ENCODE measurements at regions not wholly inside any gene's neighbourhood (a gene's known extent, or its start where the extent isn't known, plus 50 kb on each side); places are given as distances from the start of the nearest gene placed in this dataset.

DNA sequence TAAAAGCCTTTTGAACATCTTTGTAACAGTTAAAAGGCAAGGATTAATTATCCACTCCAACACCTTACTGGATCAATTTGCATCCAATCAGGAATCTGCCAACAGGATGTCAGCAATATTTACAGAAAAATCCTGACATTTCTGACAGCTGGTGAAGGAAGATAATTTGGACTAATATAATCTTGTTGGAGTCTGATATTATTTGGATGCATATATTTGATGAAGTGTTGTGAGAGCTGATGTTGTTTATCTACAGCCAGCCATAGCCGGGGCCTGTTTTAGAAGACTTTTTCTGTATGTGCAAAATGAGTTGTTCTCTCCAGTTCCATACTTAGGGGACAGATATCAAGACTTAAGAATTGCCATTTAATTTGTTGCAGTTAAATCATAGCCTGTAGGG lies 91.1 kb downstream of the GPR37 start:
- TF ChIP-seq POLR2AphosphoS5 (IDR thresholded peaks at IDR 0.05; ENCODE audit: low read depth, low read length): no peak
- no peak for TF ChIP-seq POLR2A (IDR thresholded peaks at IDR 0.05; ENCODE audit: low read depth, low read length)
- TF ChIP-seq SPI1 (IDR thresholded peaks at IDR 0.05; ENCODE audit: low read depth, low read length): no peak
- no peak for TF ChIP-seq PAX5 (IDR thresholded peaks at IDR 0.05; ENCODE audit: insufficient read depth, low read length, severe bottlenecking)
- TF ChIP-seq POU2F2 (IDR thresholded peaks at IDR 0.05; ENCODE audit: low read depth, low read length): no peak
- no peak for TF ChIP-seq TAF1 (IDR thresholded peaks at IDR 0.05; ENCODE audit: low read depth, low read length)
- no peak for FAIRE-seq
- DNase-seq (ENCODE audit: insufficient read length, low spot score): no peak

- no peak for TF ChIP-seq POLR2AphosphoS5 (IDR thresholded peaks at IDR 0.05; ENCODE audit: low read depth, low read length)
- TF ChIP-seq POLR2A (IDR thresholded peaks at IDR 0.05; ENCODE audit: low read depth, low read length): no peak
- TF ChIP-seq POU2F2 (IDR thresholded peaks at IDR 0.05; ENCODE audit: low read depth, low read length): no peak
- TF ChIP-seq TAF1 (IDR thresholded peaks at IDR 0.05; ENCODE audit: low read depth, low read length): no peak
- TF ChIP-seq PAX5 (IDR thresholded peaks at IDR 0.05; ENCODE audit: insufficient read depth, low read length, severe bottlenecking): no peak
- no peak for TF ChIP-seq SPI1 (IDR thresholded peaks at IDR 0.05; ENCODE audit: low read depth, low read length)
- no peak for FAIRE-seq
- DNase-seq (ENCODE audit: insufficient read length, low spot score): no peak
These were observed 93.6 kb downstream of the GPR37 start for GRCh38 chr7:124672011-124672410.

DNA sequence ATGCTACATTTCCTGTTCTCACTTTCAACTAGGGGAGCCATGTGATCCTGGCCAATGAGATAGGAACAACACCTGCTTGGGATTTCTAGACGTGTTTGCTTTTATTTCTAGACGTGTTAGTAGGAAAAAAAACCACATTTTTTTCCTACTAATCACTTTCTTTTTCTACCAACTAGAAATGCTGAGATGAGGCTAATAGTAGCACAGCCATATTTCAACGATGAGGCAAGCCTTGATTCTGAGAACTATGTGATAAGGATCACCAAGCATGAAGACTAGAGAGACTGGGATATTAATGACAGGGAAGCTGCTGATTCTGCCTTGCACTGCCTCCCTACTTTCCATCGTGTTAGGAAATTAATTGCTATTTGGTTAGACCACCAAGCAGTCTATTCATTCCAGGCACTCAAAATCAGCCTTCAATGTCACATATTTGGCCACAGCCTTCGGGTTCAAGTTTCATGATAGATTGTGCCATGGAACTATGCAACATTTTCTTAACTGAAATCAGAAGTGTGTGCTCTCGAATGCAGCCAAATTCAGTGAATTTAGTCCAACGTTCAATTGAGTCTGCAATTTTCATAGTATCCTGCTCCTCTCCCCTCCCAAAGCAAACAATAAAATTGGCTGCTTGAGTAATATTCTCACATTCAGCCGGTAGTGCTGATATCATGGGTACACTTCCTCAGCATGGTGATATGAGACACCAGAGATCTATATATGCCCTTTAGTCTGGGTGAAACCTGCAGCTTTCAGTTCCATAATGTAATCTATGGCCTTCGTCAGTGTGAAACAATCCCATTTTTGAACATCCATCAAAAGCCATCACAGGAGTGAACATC lies 98.1 kb downstream of the GPR37 start:
- DNase-seq (ENCODE audit: insufficient read length, low spot score) (no peak), FAIRE-seq (no peak)
- TF ChIP-seq POLR2AphosphoS5 (IDR thresholded peaks at IDR 0.05; ENCODE audit: low read depth, low read length): no peak
- no peak for TF ChIP-seq POLR2A (IDR thresholded peaks at IDR 0.05; ENCODE audit: low read depth, low read length)
- no peak for TF ChIP-seq SPI1 (IDR thresholded peaks at IDR 0.05; ENCODE audit: low read depth, low read length)
- no peak for TF ChIP-seq TAF1 (IDR thresholded peaks at IDR 0.05; ENCODE audit: low read depth, low read length)
- no peak for TF ChIP-seq PAX5 (IDR thresholded peaks at IDR 0.05; ENCODE audit: insufficient read depth, low read length, severe bottlenecking)
- no peak for TF ChIP-seq POU2F2 (IDR thresholded peaks at IDR 0.05; ENCODE audit: low read depth, low read length)

DNA sequence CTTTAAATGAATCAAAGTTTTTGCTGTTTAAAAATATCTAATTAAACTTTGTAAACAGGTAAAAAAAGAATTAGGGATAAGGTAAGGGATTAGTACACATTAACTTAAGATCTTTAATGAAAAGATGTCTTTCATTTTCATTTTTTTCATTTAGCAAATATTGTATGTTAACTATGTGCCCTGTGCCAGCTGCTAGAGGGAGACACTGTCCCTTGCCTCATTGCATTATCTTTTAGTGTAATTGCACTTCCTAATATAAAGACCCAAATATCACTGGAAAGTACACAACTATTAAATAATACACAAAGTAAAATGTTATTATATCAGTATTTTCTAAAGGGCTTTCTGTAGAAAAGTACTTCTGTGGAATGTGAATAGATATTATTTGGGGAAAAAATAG lies 102.7 kb downstream of the GPR37 start:
- DNase-seq (ENCODE audit: insufficient read length, low spot score) (no peak), FAIRE-seq (no peak)
- TF ChIP-seq TAF1 (IDR thresholded peaks at IDR 0.05; ENCODE audit: low read depth, low read length) (no peak), PAX5 (IDR thresholded peaks at IDR 0.05; ENCODE audit: insufficient read depth, low read length, severe bottlenecking) (no peak), SPI1 (IDR thresholded peaks at IDR 0.05; ENCODE audit: low read depth, low read length) (no peak), POLR2A (IDR thresholded peaks at IDR 0.05; ENCODE audit: low read depth, low read length) (no peak), POU2F2 (IDR thresholded peaks at IDR 0.05; ENCODE audit: low read depth, low read length) (no peak), POLR2AphosphoS5 (IDR thresholded peaks at IDR 0.05; ENCODE audit: low read depth, low read length) (no peak)

DNA sequence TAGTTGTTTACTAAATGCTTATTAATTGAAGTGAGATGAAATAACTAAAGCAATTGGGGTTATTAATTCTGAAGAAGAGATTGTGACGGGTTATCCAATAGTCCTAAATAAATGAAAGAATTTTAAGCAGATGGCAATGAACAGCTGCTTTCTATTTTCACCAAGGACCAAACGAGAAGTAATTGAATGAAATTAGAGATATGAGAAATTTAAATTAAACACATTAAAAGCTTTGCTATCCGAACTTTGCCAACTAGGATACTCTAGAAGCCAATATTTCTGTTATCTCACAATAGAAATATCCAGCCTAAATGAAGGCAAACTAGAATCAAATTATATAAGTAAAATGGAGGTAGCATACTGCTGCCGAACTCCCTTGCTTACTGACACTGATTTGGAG lies 103.2 kb downstream of the GPR37 start:
- FAIRE-seq (no peak), DNase-seq (ENCODE audit: insufficient read length, low spot score) (no peak)
- TF ChIP-seq POLR2AphosphoS5 (IDR thresholded peaks at IDR 0.05; ENCODE audit: low read depth, low read length) (no peak), SPI1 (IDR thresholded peaks at IDR 0.05; ENCODE audit: low read depth, low read length) (no peak), POLR2A (IDR thresholded peaks at IDR 0.05; ENCODE audit: low read depth, low read length) (no peak), PAX5 (IDR thresholded peaks at IDR 0.05; ENCODE audit: insufficient read depth, low read length, severe bottlenecking) (no peak), TAF1 (IDR thresholded peaks at IDR 0.05; ENCODE audit: low read depth, low read length) (no peak), POU2F2 (IDR thresholded peaks at IDR 0.05; ENCODE audit: low read depth, low read length) (no peak)

GRCh38 chr7:124655990-124656389 lies 109.6 kb downstream of the GPR37 start:
- no peak for FAIRE-seq
- no peak for TF ChIP-seq POLR2AphosphoS5 (IDR thresholded peaks at IDR 0.05; ENCODE audit: low read depth, low read length)
- TF ChIP-seq PAX5 (IDR thresholded peaks at IDR 0.05; ENCODE audit: insufficient read depth, low read length, severe bottlenecking): no peak
- TF ChIP-seq SPI1 (IDR thresholded peaks at IDR 0.05; ENCODE audit: low read depth, low read length): no peak
- no peak for TF ChIP-seq TAF1 (IDR thresholded peaks at IDR 0.05; ENCODE audit: low read depth, low read length)
- TF ChIP-seq POU2F2 (IDR thresholded peaks at IDR 0.05; ENCODE audit: low read depth, low read length): no peak
- no peak for TF ChIP-seq POLR2A (IDR thresholded peaks at IDR 0.05; ENCODE audit: low read depth, low read length)
- no peak for DNase-seq (ENCODE audit: insufficient read length, low spot score)

DNA sequence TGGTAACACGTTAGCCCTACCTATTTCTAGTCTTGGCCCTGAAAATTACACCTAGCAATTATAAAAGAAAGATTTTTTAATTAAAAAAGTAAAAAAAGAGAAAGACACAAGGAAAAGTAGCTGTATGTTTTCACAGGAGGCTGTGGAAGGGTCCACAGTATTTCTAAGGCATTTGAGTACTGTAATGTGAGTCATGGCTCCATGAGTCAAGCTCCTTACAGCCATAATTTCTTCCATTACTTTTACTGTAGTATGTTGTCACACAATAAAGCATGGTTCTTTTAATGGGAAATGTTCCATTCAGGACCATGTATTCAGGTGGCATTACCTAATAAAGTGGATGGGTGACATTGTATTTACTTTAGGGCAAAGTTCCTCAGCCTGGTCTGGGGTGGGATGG lies 113.4 kb downstream of the GPR37 start:
- FAIRE-seq (no peak), DNase-seq (ENCODE audit: insufficient read length, low spot score) (no peak)
- TF ChIP-seq POLR2A (IDR thresholded peaks at IDR 0.05; ENCODE audit: low read depth, low read length) (no peak), SPI1 (IDR thresholded peaks at IDR 0.05; ENCODE audit: low read depth, low read length) (no peak), PAX5 (IDR thresholded peaks at IDR 0.05; ENCODE audit: insufficient read depth, low read length, severe bottlenecking) (no peak), POLR2AphosphoS5 (IDR thresholded peaks at IDR 0.05; ENCODE audit: low read depth, low read length) (no peak), TAF1 (IDR thresholded peaks at IDR 0.05; ENCODE audit: low read depth, low read length) (no peak), POU2F2 (IDR thresholded peaks at IDR 0.05; ENCODE audit: low read depth, low read length) (no peak)

- DNase-seq (ENCODE audit: insufficient read length, low spot score): no peak
- no peak for TF ChIP-seq POLR2AphosphoS5 (IDR thresholded peaks at IDR 0.05; ENCODE audit: low read depth, low read length)
- FAIRE-seq: no peak
These were observed 114.5 kb downstream of the GPR37 start for GRCh38 chr7:124651136-124651535.

- TF ChIP-seq SPI1 (IDR thresholded peaks at IDR 0.05; ENCODE audit: low read depth, low read length): no peak
- DNase-seq (ENCODE audit: insufficient read length, low spot score) (no peak), FAIRE-seq (peak; percentile 13)
These were observed 116.1 kb downstream of the GPR37 start for GRCh38 chr7:124649397-124650014.
